Osteoblast (primary cell): ENCODE measurements at regions not wholly inside any gene's neighbourhood (a gene's known extent, or its start where the extent isn't known, plus 50 kb on each side); places are given as distances from the start of the nearest gene placed in this dataset.

ENCODE experiments used
- DNase-seq: peaks from one replicate; pipeline ENCODE4 v3.0.0; 2011; ENCODE audit warnings: low spot score, mixed read lengths; ENCODE audit not compliant: insufficient read length; ENCODE audit errors: missing footprints
- H2AFZ ChIP-seq: 2 replicates; pipeline ENCODE4 v1.6.0; 2011; ENCODE audit warnings: mild to moderate bottlenecking, low read length
- H3K27ac ChIP-seq: 2 replicates; pipeline ENCODE4 v1.5.1; 2011; ENCODE audit warnings: mild to moderate bottlenecking, low read depth, low read length, moderate library complexity
- H3K27me3 ChIP-seq: 2 replicates; pipeline ENCODE4 v1.6.0; 2012; ENCODE audit warnings: mild to moderate bottlenecking, control low read depth, inconsistent platforms, low read length, moderate library complexity; ENCODE audit not compliant: insufficient read depth
- H3K36me3 ChIP-seq: 2 replicates; pipeline ENCODE4 v1.5.1; 2011; ENCODE audit warnings: mild to moderate bottlenecking, low read length, control low read depth, moderate library complexity; ENCODE audit not compliant: insufficient read depth
- H3K4me1 ChIP-seq: 2 replicates; pipeline ENCODE4 v1.5.1; 2011; ENCODE audit warnings: mild to moderate bottlenecking, low read length, control low read depth, moderate library complexity; ENCODE audit not compliant: insufficient read depth
- H3K4me2 ChIP-seq: 2 replicates; pipeline ENCODE4 v1.6.0; 2011; ENCODE audit warnings: mild to moderate bottlenecking, low read length; ENCODE audit not compliant: insufficient read depth
- H3K4me3 ChIP-seq: fragments of 200-600 bp; sonication (generic); 3 replicates; pipeline ENCODE4 v1.5.1; 2012; ENCODE audit warnings: mild to moderate bottlenecking, low read length, inconsistent platforms; ENCODE audit not compliant: insufficient read depth
- H3K79me2 ChIP-seq: 2 replicates; pipeline ENCODE4 v1.6.0; 2012; ENCODE audit warnings: mild to moderate bottlenecking, low read length, control low read depth, inconsistent platforms; ENCODE audit not compliant: insufficient read depth
- H3K9me3 ChIP-seq: 2 replicates; pipeline ENCODE4 v1.5.1; 2011; ENCODE audit warnings: low read depth, low read length, control low read depth
- H4K20me1 ChIP-seq: 2 replicates; pipeline ENCODE4 v1.6.0; 2012; ENCODE audit warnings: mild to moderate bottlenecking, low read length, control low read depth; ENCODE audit not compliant: insufficient read depth
- TF ChIP-seq, protein P1 (sequence below): IDR thresholded peaks from 2 replicates; pipeline ENCODE4 v1.5.1; 2011; ENCODE audit warnings: mild to moderate bottlenecking, low read depth, low read length, moderate library complexity; ENCODE audit errors: extremely low read depth

DNA sequence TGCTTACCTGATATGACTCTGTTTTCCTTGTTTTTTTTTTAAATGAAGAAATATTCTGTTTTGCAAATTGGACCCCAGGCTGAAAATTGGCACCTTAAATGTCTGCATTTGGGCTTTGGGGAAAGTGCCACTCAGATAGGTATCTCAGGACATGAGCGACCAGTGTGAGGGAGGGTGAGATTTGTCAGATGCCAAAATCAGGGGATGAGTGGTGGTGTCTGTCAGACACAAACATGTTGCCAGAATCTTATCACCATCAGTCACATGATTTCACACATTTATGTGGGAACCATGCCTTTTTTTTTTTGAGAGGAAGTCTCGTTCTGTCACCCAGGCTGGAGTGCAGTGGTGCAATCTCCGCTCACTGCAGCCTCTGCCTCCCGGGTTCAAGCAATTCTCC lies 75.6 kb upstream of the OSBPL11 start:
- Histone ChIP-seq H3K36me3 (no peaks in the 10 kb centered on the region), H3K27me3 (no peaks in the 10 kb centered on the region), H3K27ac (no peak overlapping the region), H3K4me3 (no peak overlapping the region), H4K20me1 (no peaks in the 10 kb centered on the region), H3K4me2 (no peak overlapping the region), H3K9me3 (no peaks in the 10 kb centered on the region), H3K79me2 (no peaks in the 10 kb centered on the region), H3K4me1 (no peaks in the 10 kb centered on the region), H2AFZ (no peak overlapping the region)
- TF ChIP-seq, protein P1, sequence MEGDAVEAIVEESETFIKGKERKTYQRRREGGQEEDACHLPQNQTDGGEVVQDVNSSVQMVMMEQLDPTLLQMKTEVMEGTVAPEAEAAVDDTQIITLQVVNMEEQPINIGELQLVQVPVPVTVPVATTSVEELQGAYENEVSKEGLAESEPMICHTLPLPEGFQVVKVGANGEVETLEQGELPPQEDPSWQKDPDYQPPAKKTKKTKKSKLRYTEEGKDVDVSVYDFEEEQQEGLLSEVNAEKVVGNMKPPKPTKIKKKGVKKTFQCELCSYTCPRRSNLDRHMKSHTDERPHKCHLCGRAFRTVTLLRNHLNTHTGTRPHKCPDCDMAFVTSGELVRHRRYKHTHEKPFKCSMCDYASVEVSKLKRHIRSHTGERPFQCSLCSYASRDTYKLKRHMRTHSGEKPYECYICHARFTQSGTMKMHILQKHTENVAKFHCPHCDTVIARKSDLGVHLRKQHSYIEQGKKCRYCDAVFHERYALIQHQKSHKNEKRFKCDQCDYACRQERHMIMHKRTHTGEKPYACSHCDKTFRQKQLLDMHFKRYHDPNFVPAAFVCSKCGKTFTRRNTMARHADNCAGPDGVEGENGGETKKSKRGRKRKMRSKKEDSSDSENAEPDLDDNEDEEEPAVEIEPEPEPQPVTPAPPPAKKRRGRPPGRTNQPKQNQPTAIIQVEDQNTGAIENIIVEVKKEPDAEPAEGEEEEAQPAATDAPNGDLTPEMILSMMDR: no peak
- DNase-seq: no peak

DNA sequence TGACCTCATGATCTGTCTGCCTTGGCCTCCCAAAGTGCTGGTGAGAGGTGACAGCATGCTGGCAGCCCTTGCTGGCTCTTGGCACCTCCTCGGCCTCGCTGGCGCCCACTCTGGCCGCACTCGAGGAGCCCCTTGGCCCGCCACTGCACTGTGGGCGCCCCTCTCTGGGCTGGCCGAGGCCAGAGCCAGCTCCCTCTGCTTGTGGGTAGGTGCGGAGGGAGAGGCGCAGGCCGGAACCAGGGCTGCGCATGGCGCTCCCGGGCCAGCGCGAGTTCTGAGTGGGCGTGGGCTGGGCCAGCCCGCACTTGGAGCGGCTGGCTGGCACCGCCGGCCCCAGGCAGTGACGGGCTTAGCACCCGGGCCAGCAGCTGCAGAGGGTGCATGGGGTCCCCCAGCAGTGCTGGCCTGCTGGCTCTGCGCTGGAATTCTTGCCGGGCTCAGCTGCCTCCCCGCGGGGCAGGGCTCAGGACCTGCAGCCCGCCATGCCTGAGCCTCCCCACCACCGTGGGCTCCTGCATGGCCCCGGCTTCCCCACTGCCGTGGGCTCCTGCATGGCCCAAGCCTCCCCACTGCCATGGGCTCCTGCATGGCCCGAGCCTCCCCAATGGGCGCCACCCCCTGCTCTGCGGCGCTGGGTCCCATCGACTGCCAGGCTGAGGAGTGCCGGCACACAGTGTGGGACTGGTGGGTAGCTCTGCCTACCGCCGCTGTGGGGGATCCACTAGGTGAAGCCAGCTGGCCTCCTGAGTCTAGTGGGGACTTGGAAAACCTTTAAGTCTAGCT lies 76.4 kb upstream of the OSBPL11 start:
- Histone ChIP-seq H3K27ac (no peak overlapping the region), H3K36me3 (no peaks in the 10 kb centered on the region), H3K4me3 (no peak overlapping the region), H3K9me3 (no peaks in the 10 kb centered on the region), H3K4me1 (no peaks in the 10 kb centered on the region), H3K79me2 (no peaks in the 10 kb centered on the region), H3K27me3 (no peaks in the 10 kb centered on the region), H2AFZ (no peak overlapping the region), H3K4me2 (no peak overlapping the region), H4K20me1 (no peaks in the 10 kb centered on the region)
- TF ChIP-seq, protein P1: no peak
- no peak for DNase-seq

DNA sequence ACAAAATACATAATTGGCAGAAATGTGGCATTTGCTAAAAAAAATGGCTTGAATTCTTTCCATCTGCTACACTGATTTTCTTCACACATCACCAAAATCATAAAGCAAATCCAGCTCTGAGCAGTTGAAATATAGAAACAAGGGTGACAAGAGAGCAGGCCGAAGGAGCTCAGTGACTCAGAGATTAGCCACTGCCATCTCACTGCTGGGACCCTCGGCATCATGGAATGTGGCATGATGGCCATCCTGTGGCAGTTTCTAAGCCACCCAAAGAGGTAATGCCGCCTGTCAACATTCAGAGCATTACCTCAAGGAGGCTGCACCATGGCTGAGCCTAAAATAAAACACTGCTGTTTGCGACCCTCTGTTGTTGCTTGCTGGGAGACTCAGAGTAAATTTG lies 80.5 kb upstream of the OSBPL11 start:
- Histone ChIP-seq H3K79me2 (no peaks in the 10 kb centered on the region), H3K4me2 (no peak overlapping the region), H4K20me1 (no peaks in the 10 kb centered on the region), H2AFZ (peak overlapping the region; percentile 64), H3K27ac (no peak overlapping the region), H3K9me3 (no peaks in the 10 kb centered on the region), H3K27me3 (no peaks in the 10 kb centered on the region), H3K4me3 (no peak overlapping the region), H3K36me3 (no peaks in the 10 kb centered on the region), H3K4me1 (no peaks in the 10 kb centered on the region)
- TF ChIP-seq, protein P1: no peak
- no peak for DNase-seq

DNA sequence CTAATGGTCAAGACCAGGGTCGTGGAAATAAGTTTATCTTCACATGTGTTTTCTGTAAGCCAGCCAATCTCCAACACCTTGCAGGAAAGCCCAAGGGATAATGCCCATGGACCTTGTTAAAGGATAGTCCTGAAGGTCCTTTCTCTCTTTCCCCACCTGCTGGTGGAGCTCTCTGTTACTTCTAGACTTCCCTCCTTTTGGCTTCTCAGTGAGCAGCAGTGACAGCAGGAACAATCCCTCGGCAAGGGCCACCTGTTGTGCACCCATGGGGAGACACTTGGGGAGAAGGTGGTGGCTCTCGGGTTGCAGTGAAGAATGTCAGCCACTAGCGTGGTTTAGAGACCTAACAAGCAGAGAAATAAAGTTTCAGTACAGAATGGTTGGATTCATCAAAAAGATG lies 84.0 kb upstream of the OSBPL11 start:
- TF ChIP-seq, protein P1: peak; percentile 23
- no peaks in the 10 kb centered on the region for H3K36me3 ChIP-seq
- H3K79me2 ChIP-seq: no peaks in the 10 kb centered on the region
- H3K4me1 ChIP-seq: peaks cover 16% of the 10 kb centered on the region
- no peaks in the 10 kb centered on the region for H4K20me1 ChIP-seq
- H3K9me3 ChIP-seq: no peaks in the 10 kb centered on the region
- H3K4me3 ChIP-seq: no peak overlapping the region
- no peak for DNase-seq
- H3K27ac ChIP-seq: no peak overlapping the region
- H2AFZ ChIP-seq: no peak overlapping the region
- no peaks in the 10 kb centered on the region for H3K27me3 ChIP-seq
- no peak overlapping the region for H3K4me2 ChIP-seq
